ENCODE measurements at regions not wholly inside any gene's neighbourhood (a gene's known extent, or its start where the extent isn't known, plus 50 kb on each side); places are given as distances from the start of the nearest gene placed in this dataset.
A peak's percentile ranks its signal among the peaks of the same experiment; 100 is the strongest.

DNA sequence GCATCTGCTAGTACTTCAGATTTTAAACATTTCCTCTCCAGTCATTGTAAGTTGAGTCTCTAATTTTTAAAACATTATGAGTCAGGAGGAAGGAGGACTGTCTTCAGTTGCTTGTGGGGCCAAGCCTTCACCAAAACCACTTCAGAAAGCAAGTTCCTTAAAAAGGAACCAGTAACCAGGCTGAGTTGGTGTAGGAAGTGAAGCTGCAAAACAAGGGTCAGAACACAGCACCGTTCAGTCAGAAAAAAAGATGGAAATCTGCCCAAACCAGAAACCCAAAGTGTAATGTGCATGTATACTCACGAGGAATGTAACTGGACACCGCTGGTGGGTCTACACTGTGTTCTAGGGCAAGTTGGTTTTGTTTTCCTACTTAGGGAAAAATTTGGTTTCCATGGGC lies 402.1 kb downstream of the SETD4 start:
- TF ChIP-seq, protein P1, sequence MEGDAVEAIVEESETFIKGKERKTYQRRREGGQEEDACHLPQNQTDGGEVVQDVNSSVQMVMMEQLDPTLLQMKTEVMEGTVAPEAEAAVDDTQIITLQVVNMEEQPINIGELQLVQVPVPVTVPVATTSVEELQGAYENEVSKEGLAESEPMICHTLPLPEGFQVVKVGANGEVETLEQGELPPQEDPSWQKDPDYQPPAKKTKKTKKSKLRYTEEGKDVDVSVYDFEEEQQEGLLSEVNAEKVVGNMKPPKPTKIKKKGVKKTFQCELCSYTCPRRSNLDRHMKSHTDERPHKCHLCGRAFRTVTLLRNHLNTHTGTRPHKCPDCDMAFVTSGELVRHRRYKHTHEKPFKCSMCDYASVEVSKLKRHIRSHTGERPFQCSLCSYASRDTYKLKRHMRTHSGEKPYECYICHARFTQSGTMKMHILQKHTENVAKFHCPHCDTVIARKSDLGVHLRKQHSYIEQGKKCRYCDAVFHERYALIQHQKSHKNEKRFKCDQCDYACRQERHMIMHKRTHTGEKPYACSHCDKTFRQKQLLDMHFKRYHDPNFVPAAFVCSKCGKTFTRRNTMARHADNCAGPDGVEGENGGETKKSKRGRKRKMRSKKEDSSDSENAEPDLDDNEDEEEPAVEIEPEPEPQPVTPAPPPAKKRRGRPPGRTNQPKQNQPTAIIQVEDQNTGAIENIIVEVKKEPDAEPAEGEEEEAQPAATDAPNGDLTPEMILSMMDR (IDR thresholded peaks at IDR 0.05; ENCODE audit: control insufficient read depth, extremely low read depth, insufficient read depth), result no peak
- DNase-seq (ENCODE audit: low read depth), result no peak
- H3K4me3 ChIP-seq (ENCODE audit: low read depth, low read length), result no peak overlapping the region

DNA sequence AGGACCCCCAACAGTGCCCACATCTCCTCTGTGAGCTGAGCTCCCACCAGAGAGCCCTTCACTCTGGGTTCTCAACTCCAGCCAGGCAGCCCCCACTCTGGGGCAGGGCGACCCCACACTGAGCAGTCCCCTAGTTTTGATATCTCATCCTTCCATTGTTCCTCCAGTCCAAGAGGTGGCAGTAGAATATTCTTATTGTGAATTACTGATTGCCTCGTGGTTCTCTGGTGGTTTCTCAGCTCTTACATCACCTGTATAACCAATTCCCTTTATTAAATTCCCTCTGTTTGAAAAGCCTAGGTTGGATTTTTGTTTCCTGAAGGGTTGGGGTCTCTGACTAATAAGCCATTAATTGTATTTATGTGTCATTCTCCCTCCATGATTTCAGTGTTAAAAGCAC lies 407.5 kb downstream of the SETD4 start:
- no peak for DNase-seq (ENCODE audit: low read depth)
- TF ChIP-seq, protein P1 (IDR thresholded peaks at IDR 0.05; ENCODE audit: control insufficient read depth, extremely low read depth, insufficient read depth), result no peak

DNA sequence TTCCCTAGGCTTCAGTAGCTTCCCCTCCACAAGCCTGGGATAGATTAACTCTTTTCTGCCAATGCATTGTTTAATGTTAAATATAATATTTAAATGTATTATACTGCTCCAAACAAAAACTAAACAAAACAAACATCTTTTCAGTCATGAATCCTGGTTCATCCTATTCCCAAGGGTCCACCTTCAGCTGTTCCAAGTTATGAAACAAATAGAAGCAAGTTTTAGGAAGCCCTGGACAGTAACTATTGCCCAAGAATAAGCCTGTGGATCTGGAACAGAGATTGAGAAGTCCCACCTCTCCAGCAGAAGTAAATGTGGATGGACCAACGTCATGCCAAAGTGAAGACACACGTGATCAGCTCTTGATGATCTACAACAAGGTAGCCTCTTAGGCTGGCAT lies 408.1 kb downstream of the SETD4 start:
- H3K4me3 ChIP-seq (ENCODE audit: low read depth, low read length), result no peak overlapping the region
- TF ChIP-seq, protein P1 (IDR thresholded peaks at IDR 0.05; ENCODE audit: control insufficient read depth, extremely low read depth, insufficient read depth), result no peak
- no peak for DNase-seq (ENCODE audit: low read depth)

More for the DNA sequence above, 407.5 kb downstream of the SETD4 start:
- no peak overlapping the region for H3K4me3 ChIP-seq (ENCODE audit: low read depth, low read length)

DNA sequence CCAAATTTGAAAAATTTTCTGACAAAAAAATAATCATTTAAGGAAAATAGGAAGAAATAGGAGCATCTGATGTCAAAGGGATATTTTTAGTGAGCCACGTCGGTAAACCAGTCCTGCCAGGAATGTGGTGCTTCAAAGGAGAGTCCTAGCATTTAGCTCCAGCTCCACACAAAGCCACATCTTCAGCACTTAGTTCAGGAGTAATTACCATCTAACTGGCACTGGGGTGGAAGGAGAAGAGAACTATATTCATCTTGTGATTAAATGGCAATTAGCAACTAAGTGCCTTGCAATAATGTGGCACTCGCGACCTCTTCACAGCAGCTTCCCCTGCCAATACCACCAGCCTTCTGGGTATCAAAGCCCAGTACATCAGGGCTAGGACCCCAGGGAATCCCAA lies 409.1 kb downstream of the SETD4 start:
- H3K4me3 ChIP-seq (ENCODE audit: low read depth, low read length), result no peak overlapping the region
- no peak for DNase-seq (ENCODE audit: low read depth)
- TF ChIP-seq, protein P1 (IDR thresholded peaks at IDR 0.05; ENCODE audit: control insufficient read depth, extremely low read depth, insufficient read depth), result no peak

DNA sequence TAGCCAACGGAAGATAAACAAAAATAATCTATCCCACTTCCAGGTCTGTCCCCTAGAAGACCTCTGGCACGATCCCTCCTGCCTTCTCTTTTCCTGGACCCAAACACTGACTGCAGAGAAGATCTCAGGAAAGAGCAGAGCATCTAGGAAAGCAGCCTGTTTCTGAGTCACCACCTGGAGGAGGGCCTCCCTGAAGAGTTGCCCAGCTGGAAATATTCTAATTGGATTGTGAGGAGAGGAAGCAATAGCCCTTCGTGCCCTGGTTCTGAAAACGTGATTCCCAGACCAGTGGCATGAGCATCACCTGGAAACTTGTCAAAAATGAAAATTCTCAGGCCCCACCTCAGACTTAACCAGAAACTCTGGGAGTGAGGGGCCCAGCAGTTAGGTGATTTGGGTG lies 411.1 kb downstream of the SETD4 start:
- H3K4me3 ChIP-seq (ENCODE audit: low read depth, low read length), result no peak overlapping the region
- TF ChIP-seq, protein P1 (IDR thresholded peaks at IDR 0.05; ENCODE audit: control insufficient read depth, extremely low read depth, insufficient read depth), result no peak
- no peak for DNase-seq (ENCODE audit: low read depth)

DNA sequence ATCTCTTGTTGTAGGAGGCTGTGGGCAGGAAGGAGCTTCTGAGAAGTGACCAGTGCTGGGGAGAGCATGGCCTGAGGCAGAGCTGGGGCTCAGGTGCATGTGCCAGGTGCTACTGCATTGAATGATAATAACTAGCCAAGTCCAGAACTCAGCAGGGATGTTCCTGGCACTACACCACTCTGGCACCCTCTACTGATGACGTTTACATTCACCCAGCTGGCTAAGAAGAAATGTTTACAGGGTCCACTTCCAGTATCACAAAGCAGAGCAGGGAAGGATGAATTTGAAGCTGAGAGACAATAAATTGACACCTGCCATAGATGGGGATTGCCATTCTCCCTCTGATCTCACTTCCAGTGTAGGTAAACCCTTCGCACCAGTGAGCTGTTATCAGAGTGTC lies 411.8 kb downstream of the SETD4 start:
- TF ChIP-seq, protein P1 (IDR thresholded peaks at IDR 0.05; ENCODE audit: control insufficient read depth, extremely low read depth, insufficient read depth), result peak; percentile 23; the same call in 1 of the 2 replicates
- H3K4me3 ChIP-seq (ENCODE audit: low read depth, low read length), result no peak overlapping the region
- peak; percentile 76 for DNase-seq (ENCODE audit: low read depth)

DNA sequence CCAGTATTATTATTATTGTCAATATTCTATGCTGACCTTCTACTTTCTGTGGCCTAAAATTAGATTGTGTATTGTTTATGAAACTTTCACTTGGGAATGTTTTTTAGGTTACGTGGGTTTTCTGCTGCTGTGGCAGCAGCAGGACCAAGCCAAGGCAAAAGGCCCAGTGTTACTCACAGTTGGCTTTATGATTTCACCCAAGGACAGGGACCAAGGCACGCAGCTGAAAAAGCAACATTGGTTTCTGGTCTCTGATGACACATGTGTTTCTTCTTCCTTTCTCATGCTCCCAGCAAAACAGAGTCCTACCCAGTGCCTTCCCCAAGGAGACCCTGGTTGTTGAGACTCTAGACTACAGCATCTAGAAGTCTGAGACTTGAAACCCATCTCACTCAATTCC lies 413.7 kb downstream of the SETD4 start:
- no peak overlapping the region for H3K4me3 ChIP-seq (ENCODE audit: low read depth, low read length)
- TF ChIP-seq, protein P1 (IDR thresholded peaks at IDR 0.05; ENCODE audit: control insufficient read depth, extremely low read depth, insufficient read depth), result no peak
- DNase-seq (ENCODE audit: low read depth), result no peak
